MM.1S (cell line): ENCODE measurements at regions not wholly inside any gene's neighbourhood (a gene's known extent, or its start where the extent isn't known, plus 50 kb on each side); places are given as distances from the start of the nearest gene placed in this dataset.

ENCODE experiments used
- EZH2 ChIP-seq: fragments of 300-600 bp; sonication (generic); optimal IDR thresholded peaks from 2 replicates; pipeline ENCODE3; 2017; ENCODE audit warnings: low read depth, mild to moderate bottlenecking, antibody characterized with exemption, low read length, mixed read lengths
- EZH2phosphoT487 ChIP-seq: fragments of 300-600 bp; sonication (generic); IDR thresholded peaks from 2 replicates; pipeline ENCODE4 v1.6.1; 2018; ENCODE audit warnings: antibody characterized with exemption, low read length
- TF ChIP-seq, protein P1 (sequence below): fragments of 300-600 bp; sonication (generic); IDR thresholded peaks from 2 replicates; pipeline ENCODE4 v1.5.1; 2016; ENCODE audit warnings: antibody characterized with exemption, low read length, mixed read lengths

DNA sequence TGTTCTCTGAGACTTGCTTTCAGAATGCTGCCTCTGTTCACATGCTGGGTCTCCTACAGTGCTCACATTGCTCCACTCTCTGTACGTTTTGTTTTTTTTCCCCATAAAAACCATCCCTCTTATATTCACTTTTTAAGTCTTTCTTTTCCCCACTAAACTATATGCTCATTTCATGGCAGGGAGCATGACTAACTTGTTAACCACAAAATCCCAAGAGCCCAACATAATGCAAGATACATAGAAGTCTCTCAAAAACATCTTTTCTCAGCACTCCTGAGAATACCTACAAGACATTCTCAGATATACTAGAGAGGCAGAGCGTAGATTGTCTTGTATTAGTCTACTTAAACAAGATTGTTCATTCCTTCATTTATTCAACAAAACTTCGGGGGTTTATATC lies 73.3 kb downstream of the FAM76B start:
- TF ChIP-seq, protein P1, sequence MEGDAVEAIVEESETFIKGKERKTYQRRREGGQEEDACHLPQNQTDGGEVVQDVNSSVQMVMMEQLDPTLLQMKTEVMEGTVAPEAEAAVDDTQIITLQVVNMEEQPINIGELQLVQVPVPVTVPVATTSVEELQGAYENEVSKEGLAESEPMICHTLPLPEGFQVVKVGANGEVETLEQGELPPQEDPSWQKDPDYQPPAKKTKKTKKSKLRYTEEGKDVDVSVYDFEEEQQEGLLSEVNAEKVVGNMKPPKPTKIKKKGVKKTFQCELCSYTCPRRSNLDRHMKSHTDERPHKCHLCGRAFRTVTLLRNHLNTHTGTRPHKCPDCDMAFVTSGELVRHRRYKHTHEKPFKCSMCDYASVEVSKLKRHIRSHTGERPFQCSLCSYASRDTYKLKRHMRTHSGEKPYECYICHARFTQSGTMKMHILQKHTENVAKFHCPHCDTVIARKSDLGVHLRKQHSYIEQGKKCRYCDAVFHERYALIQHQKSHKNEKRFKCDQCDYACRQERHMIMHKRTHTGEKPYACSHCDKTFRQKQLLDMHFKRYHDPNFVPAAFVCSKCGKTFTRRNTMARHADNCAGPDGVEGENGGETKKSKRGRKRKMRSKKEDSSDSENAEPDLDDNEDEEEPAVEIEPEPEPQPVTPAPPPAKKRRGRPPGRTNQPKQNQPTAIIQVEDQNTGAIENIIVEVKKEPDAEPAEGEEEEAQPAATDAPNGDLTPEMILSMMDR, result no peak
- no peak for TF ChIP-seq EZH2
- TF ChIP-seq EZH2phosphoT487, result no peak
